ENCODE measurements at regions not wholly inside any gene's neighbourhood (a gene's known extent, or its start where the extent isn't known, plus 50 kb on each side); places are given as distances from the start of the nearest gene placed in this dataset.

GRCh38 chr4:179624768-179625181, 2182.5 kb upstream of the AGA start:
- H3K27me3 ChIP-seq (ENCODE audit: insufficient read depth, low read depth, severe bottlenecking): peaks cover 63% of the 10 kb centered on the region
- H3K36me3 ChIP-seq: no peaks in the 10 kb centered on the region
- no peak overlapping the region for H3K4me3 ChIP-seq (ENCODE audit: low read depth, low read length)
- TF ChIP-seq CTCF (IDR thresholded peaks at IDR 0.05; ENCODE audit: low read depth, low read length): no peak
- H3K9me3 ChIP-seq (ENCODE audit: severe bottlenecking): no peaks in the 10 kb centered on the region
- no peak overlapping the region for H3K27ac ChIP-seq
- no peak for DNase-seq

- H3K36me3 ChIP-seq: no peaks in the 10 kb centered on the region
- peaks cover 60% of the 10 kb centered on the region for H3K27me3 ChIP-seq (ENCODE audit: insufficient read depth, low read depth, severe bottlenecking)
- TF ChIP-seq CTCF (IDR thresholded peaks at IDR 0.05; ENCODE audit: low read depth, low read length): no peak
- H3K4me3 ChIP-seq (ENCODE audit: low read depth, low read length): no peak overlapping the region
- DNase-seq: no peak
- H3K9me3 ChIP-seq (ENCODE audit: severe bottlenecking): no peaks in the 10 kb centered on the region
- H3K27ac ChIP-seq: no peak overlapping the region
Observed at GRCh38 chr4:179625406-179625805, 2183.2 kb upstream of the AGA start.

- H3K36me3 ChIP-seq: no peaks in the 10 kb centered on the region
- no peak for DNase-seq
- 0 out of 2 replicates have a peak, but pooled peaks have one; percentile 22 for TF ChIP-seq CTCF (IDR thresholded peaks at IDR 0.05; ENCODE audit: low read depth, low read length)
- H3K27me3 ChIP-seq (ENCODE audit: insufficient read depth, low read depth, severe bottlenecking): peaks cover 53% of the 10 kb centered on the region
- H3K27ac ChIP-seq: no peak overlapping the region
- no peak overlapping the region for H3K4me3 ChIP-seq (ENCODE audit: low read depth, low read length)
- no peaks in the 10 kb centered on the region for H3K9me3 ChIP-seq (ENCODE audit: severe bottlenecking)
Observed at GRCh38 chr4:179626687-179627086, 2184.4 kb upstream of the AGA start.

GRCh38 chr4:179631321-179631720, 2189.1 kb upstream of the AGA start:
- H3K4me3 ChIP-seq (ENCODE audit: low read depth, low read length): no peak overlapping the region
- DNase-seq: no peak
- H3K9me3 ChIP-seq (ENCODE audit: severe bottlenecking): no peaks in the 10 kb centered on the region
- TF ChIP-seq CTCF (IDR thresholded peaks at IDR 0.05; ENCODE audit: low read depth, low read length): no peak
- H3K27ac ChIP-seq: no peak overlapping the region
- no peaks in the 10 kb centered on the region for H3K36me3 ChIP-seq
- H3K27me3 ChIP-seq (ENCODE audit: insufficient read depth, low read depth, severe bottlenecking): peaks cover 29% of the 10 kb centered on the region

GRCh38 chr4:179634862-179635261, 2192.6 kb upstream of the AGA start:
- no peaks in the 10 kb centered on the region for H3K9me3 ChIP-seq (ENCODE audit: severe bottlenecking)
- no peak overlapping the region for H3K4me3 ChIP-seq (ENCODE audit: low read depth, low read length)
- no peak for DNase-seq
- peaks cover 7% of the 10 kb centered on the region for H3K27me3 ChIP-seq (ENCODE audit: insufficient read depth, low read depth, severe bottlenecking)
- no peaks in the 10 kb centered on the region for H3K36me3 ChIP-seq
- H3K27ac ChIP-seq: no peak overlapping the region
- no peak for TF ChIP-seq CTCF (IDR thresholded peaks at IDR 0.05; ENCODE audit: low read depth, low read length)

- no peak overlapping the region for H3K27ac ChIP-seq
- DNase-seq: no peak
- no peak for TF ChIP-seq CTCF (IDR thresholded peaks at IDR 0.05; ENCODE audit: low read depth, low read length)
- H3K9me3 ChIP-seq (ENCODE audit: severe bottlenecking): peaks cover 5% of the 10 kb centered on the region
- peaks cover 78% of the 10 kb centered on the region for H3K27me3 ChIP-seq (ENCODE audit: insufficient read depth, low read depth, severe bottlenecking)
- no peaks in the 10 kb centered on the region for H3K36me3 ChIP-seq
- H3K4me3 ChIP-seq (ENCODE audit: low read depth, low read length): no peak overlapping the region
Observed at GRCh38 chr4:179662522-179662921, 2220.3 kb upstream of the AGA start.
